Fibroblast of gingiva (primary cell): ENCODE measurements at regions not wholly inside any gene's neighbourhood (a gene's known extent, or its start where the extent isn't known, plus 50 kb on each side); places are given as distances from the start of the nearest gene placed in this dataset.

ENCODE experiments used
- DNase-seq: peaks from one replicate; pipeline ENCODE4 v3.0.0-alpha.2; 2011; ENCODE audit warnings: low read depth

- no peak for DNase-seq
Measured at GRCh38 chr4:24287096-24287495, 297.3 kb downstream of the DHX15 start.

- DNase-seq: no peak
Measured at GRCh38 chr4:24285759-24286158, 298.6 kb downstream of the DHX15 start.

GRCh38 chr4:24282446-24282845 lies 301.9 kb downstream of the DHX15 start:
- no peak for DNase-seq

- DNase-seq: no peak
Measured at GRCh38 chr4:24279911-24280375, 304.4 kb downstream of the DHX15 start.

- DNase-seq: no peak
Measured at GRCh38 chr4:24279469-24279868, 304.9 kb downstream of the DHX15 start.

- DNase-seq: no peak
Measured at GRCh38 chr4:24278693-24279092, 305.7 kb downstream of the DHX15 start.

GRCh38 chr4:24274381-24274941 lies 309.9 kb downstream of the DHX15 start:
- DNase-seq: peak; percentile 77

GRCh38 chr4:24273136-24273535 lies 311.2 kb downstream of the DHX15 start:
- DNase-seq: no peak

GRCh38 chr4:24266951-24267722 lies 317.2 kb downstream of the DHX15 start:
- DNase-seq: peak; percentile 78

- peak; percentile 80 for DNase-seq
Measured at GRCh38 chr4:24265989-24266388, 318.4 kb downstream of the DHX15 start.

- peak; percentile 14 for DNase-seq
Measured at GRCh38 chr4:24262616-24263015, 321.7 kb downstream of the DHX15 start.

- no peak for DNase-seq
Measured at GRCh38 chr4:24262084-24262483, 322.3 kb downstream of the DHX15 start.

- DNase-seq: peak; percentile 73
Measured at GRCh38 chr4:24260923-24261564, 323.3 kb downstream of the DHX15 start.

GRCh38 chr4:24260133-24260715 lies 324.1 kb downstream of the DHX15 start:
- DNase-seq: no peak

- no peak for DNase-seq
Measured at GRCh38 chr4:24256547-24256946, 327.8 kb downstream of the DHX15 start.

GRCh38 chr4:24256066-24256465 lies 328.3 kb downstream of the DHX15 start:
- DNase-seq: no peak

- DNase-seq: no peak
Measured at GRCh38 chr4:24252121-24252520, 332.2 kb downstream of the DHX15 start.

GRCh38 chr4:24251589-24251988 lies 332.8 kb downstream of the DHX15 start:
- DNase-seq: no peak

GRCh38 chr4:24249972-24250371 lies 334.4 kb downstream of the DHX15 start:
- DNase-seq: no peak

GRCh38 chr4:24248674-24249630 lies 335.4 kb downstream of the DHX15 start:
- no peak for DNase-seq

GRCh38 chr4:24245491-24245820 lies 338.9 kb downstream of the DHX15 start:
- DNase-seq: no peak
